Suppressor macrophage treated with lipopolysaccharide for 1 hour (primary cell): ENCODE measurements at regions not wholly inside any gene's neighbourhood (a gene's known extent, or its start where the extent isn't known, plus 50 kb on each side); places are given as distances from the start of the nearest gene placed in this dataset.
"Not testable (repeated sequence)": the region's sequence is repeated elsewhere in the genome, so short reads cannot be mapped to it uniquely, and the experiment has no call there.

Experiments used
- DNase-seq, 3 donors: peaks; one replicate each; pipeline ENCODE4 v3.0.0-alpha.2; 2020 to 2022

DNA sequence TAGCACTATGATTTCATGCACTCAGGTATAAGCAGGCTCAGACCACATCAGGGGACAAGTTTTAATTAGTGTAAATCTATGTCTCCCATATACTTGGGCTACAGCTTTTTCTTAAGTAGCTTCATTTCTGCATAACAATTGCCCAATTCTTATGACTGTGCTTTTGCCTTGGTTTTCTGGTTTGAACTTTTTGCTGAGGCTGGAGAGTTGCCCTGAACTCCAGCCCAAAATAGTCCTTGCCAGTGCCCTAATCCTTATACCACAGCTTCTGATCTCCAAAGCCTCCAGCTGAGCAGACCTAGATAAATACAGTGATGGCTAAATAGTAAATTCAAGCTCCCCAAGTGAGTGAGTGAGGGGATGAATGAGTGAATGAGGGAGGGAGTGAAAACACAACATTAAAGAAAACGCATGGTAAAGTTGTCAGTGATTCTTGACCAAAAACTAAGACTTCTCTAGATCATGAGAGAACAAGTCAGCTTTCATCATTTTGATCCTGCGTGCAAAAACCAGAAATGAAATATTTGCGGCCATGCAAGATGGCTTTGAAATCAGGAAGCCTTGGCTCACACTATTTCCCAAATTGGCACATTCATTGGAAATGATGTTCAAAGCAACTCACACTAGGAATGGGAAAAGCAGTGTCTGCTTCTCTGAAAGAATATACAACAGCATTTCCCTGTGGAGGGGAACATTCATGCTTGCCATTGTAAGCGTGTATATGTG, 437.1 kb upstream of the CTSO start:
- DNase-seq, result no peak

GRCh38 chr4:156388826-156389225, 435.2 kb upstream of the CTSO start:
- DNase-seq, result no peak

DNA sequence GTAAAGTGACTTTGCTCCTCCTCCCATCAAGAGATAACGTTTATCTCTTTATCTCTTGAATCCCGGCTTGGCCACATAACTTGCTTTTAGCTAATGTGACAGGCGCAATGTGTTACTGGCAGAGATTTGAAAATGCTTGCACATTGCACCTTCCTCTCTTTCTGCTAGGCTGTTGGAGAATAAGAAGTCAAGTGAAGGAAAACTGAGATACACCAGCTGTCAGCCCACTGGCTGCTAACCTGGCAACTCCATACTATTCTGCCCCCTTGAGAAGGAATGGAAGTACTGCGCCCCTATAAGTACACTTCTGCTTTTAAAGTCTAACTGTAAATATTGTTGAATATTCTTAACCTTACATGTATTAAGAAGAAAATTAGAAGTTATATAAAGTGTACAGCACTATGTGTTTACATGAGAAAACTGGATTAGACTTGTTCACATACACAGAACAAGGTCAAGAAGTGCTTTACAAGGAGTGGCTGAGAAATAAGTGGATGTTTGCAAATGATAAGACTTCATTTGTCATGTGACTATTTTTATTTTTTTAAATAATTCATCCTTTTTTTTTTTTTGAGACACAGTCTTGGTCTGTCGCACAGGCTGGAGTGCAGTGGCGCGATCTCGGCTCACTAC, 424.5 kb upstream of the CTSO start:
- peak; percentile 47 to 74 (median 63) for DNase-seq

DNA sequence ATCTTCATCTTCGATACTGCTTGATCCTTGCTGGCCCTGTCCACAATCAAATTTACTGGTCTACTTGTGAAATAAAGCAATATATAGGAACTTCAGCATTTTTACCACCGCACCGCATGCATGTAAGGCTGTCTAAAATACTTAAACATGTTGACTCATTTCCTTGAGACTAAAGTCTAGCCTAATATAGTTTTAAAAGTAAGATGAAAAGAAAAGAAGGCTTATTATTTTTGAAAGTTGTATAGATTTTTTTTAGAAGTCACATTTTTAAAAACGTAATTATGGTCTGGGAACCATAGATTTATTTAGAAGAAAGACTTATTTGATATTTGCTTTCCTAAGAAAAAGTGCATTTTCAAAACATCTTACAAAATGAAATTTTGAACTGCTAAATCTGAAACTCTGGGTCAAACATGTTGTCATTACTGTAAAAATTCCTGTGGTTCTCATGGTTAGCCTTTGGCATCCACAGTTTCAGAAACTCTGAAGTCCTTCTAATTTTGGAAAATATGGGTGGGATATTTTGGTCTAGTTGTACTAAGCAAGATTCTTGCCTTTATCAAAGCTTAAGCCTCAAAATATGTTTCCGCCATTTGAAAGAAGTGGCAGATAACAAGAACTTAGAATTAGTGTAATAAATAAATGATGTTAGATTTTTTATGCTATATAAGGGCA, 423.5 kb upstream of the CTSO start:
- DNase-seq, result no peak

- no peak for DNase-seq
Observed at GRCh38 chr4:156374894-156375293, 421.2 kb upstream of the CTSO start.

GRCh38 chr4:156374069-156374468, 420.4 kb upstream of the CTSO start:
- no peak for DNase-seq

- not testable (repeated sequence) for DNase-seq
Observed at GRCh38 chr4:156367502-156367901, 413.8 kb upstream of the CTSO start.

GRCh38 chr4:156362581-156362980, 408.9 kb upstream of the CTSO start:
- DNase-seq, result peak in 1 of 3 donors; percentile 14

DNA sequence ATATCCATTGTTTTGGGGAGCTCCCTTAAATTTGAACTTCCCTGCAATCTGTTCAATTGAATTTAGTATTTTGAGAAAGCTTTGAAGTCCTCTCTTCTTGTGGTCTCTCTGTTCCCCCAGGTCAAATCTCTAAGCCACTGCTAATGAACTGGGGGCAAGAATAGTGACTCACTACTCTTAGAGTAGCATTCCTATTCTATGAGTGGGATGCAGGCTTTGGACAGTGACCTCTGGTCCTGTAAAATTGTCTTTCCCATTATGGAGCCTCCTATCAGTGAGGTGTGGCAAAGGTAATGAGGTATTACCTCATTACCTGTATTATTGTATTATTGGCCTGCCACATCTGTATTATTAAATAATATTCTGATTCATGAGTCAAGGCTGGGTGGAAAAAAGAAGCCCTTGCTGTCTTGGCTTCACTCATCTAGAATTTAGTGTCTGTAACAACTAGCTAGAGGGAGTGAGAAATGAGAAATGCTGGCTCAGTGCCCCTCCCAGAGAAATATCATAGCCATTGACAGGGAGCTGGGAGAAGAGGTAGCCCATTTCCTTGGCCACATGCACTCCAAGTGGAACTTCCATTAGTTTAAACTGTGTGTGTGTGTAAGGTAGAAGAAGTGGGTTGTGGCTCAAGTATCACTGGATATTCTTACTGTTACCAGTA, 393.9 kb upstream of the CTSO start:
- no peak for DNase-seq

DNA sequence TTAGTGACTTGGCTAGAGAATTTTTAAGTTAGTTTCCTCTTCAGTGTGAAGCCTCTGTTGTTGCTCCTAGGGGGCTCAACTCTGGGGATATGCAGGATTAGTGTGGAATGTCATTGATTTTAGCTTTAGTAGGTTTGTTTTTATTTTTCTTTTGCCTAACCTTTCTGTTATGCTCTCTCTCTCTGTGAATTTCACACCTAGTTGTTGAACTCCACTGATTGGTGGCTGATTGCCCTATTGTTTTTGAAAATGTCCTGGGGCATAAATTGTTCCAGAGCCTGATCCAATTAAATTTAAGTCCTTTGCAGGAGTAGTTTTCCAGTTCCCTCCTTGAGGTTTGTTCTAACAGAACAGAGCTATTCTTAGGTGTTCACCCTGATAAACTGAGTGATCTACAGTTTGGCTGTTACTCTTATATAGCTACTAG, 393.3 kb upstream of the CTSO start:
- no peak for DNase-seq

- no peak for DNase-seq
Observed at GRCh38 chr4:156344397-156344796, 390.7 kb upstream of the CTSO start.

- DNase-seq, result no peak
Observed at GRCh38 chr4:156336511-156336910, 382.8 kb upstream of the CTSO start.

GRCh38 chr4:156335721-156336120, 382.1 kb upstream of the CTSO start:
- no peak for DNase-seq

DNA sequence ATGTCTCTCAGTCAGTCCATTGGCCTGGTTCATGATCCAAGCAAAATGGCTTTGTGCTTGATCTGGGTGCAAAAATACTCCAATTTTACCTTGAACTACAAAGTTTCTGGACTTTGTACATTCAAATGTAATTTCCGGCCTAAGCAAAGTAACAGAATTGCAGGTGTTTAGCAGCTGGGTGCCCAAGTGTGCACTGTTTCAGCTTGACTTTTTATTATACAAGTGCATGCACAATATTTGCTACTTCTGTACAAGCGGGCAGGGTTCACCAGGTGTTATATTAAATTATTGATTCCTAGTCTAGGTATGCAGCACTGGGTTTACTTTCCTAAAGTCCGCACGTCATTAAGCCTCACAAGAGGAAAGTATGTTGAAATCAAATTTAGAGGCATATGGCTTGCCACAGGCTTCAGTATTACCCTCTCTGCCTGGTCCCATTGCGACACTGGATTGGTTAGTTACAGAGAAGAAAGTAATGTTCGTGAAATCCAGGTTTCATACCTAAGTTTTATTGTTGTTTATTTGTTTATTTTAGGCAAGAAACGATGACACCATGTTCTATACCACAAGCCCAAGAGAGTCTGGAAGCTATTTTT, 376.9 kb upstream of the CTSO start:
- peak; percentile 8 to 20 (median 20) for DNase-seq

GRCh38 chr4:156329779-156330178, 376.1 kb upstream of the CTSO start:
- DNase-seq, result peak; percentile 64 to 91 (median 90)

DNA sequence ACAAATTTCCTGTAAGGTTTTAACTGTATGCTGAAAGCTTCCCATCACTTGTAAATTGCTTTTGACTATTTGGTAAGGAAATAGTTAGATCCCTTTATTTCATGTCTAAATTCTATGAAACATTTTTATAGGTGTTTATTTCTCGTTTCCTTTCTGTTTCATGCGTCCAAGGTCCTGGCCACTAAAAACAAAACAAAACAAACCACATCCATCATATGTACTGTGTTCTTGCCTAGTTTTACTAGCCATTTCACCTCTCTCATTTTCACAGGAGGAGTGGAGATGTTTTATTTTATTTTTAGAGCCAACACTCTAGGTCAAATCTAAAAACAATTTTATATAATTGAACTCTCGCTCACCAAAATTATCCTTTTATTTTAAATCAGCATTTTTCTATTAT, 375.2 kb upstream of the CTSO start:
- no peak for DNase-seq

DNA sequence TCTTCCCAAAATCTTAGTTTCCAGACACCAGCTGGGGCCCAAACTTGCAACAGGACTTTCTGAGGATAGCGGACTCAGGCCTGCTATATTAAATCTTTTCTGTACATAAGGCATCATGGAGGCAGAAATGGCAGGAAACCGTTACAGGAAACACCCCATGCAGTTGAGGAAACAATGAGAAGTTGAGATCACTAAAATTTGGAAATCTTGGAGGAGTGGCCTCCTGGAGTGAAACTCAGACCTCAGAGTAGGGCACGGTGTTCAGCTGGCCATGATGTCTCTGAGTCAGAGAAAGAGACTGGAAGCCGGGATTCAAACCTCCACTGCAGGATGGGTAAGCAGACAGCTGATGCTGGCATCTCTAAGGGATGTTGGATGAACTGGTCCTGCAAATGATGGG, 372.6 kb upstream of the CTSO start:
- peak; percentile 6 to 51 (median 32) for DNase-seq

DNA sequence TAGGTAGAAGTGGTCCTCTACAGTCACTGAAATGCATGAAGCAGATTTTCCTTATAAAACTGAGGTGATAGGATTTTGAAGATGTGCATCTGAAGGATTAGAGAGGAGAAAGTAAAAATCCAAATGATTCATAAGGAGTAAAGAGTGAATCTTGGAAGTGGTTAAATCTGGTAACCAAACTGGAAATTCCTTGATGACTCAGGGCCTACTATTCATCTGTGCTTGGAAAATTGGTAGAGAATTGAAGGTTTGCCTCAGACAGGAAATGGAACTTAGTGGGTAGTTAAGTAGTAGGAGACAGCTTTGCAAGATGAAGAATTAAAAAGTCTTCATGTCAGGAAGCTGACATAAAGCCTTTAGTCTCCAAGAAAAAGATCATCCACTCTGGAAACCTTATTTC, 368.9 kb upstream of the CTSO start:
- DNase-seq, result peak; percentile 48 to 78 (median 74)

- DNase-seq, result peak in 1 of 3 donors; percentile 23
Observed at GRCh38 chr4:156321203-156321602, 367.5 kb upstream of the CTSO start.

- no peak for DNase-seq
Observed at GRCh38 chr4:156313497-156313896, 359.8 kb upstream of the CTSO start.

GRCh38 chr4:156312261-156312847, 358.7 kb upstream of the CTSO start:
- no peak for DNase-seq

DNA sequence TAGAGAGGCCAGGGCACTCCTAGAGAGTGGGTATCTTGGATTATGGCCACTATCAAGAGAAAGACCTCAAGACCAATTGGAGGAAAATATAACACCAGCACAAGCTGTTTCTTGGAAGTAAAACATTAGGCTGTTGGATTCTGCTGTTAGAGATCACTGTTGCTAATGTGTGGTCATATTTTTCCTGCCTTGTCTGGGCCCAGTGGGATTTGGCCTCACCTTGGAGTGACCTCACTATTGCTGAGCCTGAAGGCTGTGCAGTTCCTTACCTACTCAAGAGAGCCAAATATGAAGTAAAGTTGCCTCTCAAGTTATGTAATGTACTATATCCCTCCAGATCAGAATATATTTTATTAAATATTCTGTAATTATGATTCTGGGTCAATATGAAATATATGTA, 355.4 kb upstream of the CTSO start:
- no peak for DNase-seq

DNA sequence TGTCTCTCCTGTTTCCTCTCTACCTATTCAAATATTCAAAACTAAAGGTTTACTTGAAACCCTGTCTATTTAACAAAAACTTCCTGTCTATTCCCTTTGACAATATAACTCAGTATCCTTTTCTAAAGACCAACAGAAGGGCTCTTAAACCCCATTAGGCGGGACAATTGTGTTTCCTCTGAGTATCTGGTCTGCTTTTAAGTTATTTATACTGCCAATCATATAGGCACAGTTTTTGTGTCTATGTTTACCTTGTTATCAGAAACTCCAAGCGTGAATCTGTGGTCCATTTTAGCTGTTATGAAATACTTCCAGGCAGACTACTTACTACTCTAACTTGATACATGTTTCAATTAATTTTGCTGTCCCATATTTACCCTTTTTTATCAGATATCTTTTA, 350.0 kb upstream of the CTSO start:
- DNase-seq, result no peak
